MM.1S (cell line): ENCODE measurements at regions not wholly inside any gene's neighbourhood (a gene's known extent, or its start where the extent isn't known, plus 50 kb on each side); places are given as distances from the start of the nearest gene placed in this dataset.

Experiments used
- DNase-seq: peaks from one replicate; pipeline ENCODE4 v3.0.0-alpha.2; 2015
- H2AFZ ChIP-seq: fragments of 300-600 bp; sonication (generic); 2 replicates; pipeline ENCODE4 v1.6.0; 2016; ENCODE audit warnings: antibody characterized with exemption, low read length
- H3F3A ChIP-seq: fragments of 300-600 bp; sonication (generic); 2 replicates; pipeline ENCODE4 v1.6.1; 2016; ENCODE audit warnings: mild to moderate bottlenecking, antibody characterized with exemption, low read length, moderate library complexity, mixed read lengths; ENCODE audit not compliant: insufficient read depth
- H3K27ac ChIP-seq: fragments of 300-600 bp; sonication (generic); 2 replicates; pipeline ENCODE4 v1.5.1; 2016; ENCODE audit warnings: mild to moderate bottlenecking, low read length
- H3K27me3 ChIP-seq: fragments of 300-600 bp; sonication (generic); replicated peaks from 2 replicates; pipeline ENCODE4 v1.6.0; 2016; ENCODE audit warnings: low read length; ENCODE audit not compliant: insufficient read depth
- H3K36me3 ChIP-seq: fragments of 300-600 bp; sonication (generic); replicated peaks from 2 replicates; pipeline ENCODE4 v1.6.1; 2016; ENCODE audit warnings: mild to moderate bottlenecking, low read length, mixed read lengths; ENCODE audit not compliant: insufficient read depth
- H3K4me1 ChIP-seq: fragments of 300-600 bp; sonication (generic); 2 replicates; pipeline ENCODE4 v1.6.1; 2016; ENCODE audit warnings: low read length, mixed read lengths
- H3K4me2 ChIP-seq: fragments of 300-600 bp; sonication (generic); 2 replicates; pipeline ENCODE4 v1.6.0; 2016; ENCODE audit warnings: low read depth, low read length
- H3K4me3 ChIP-seq: fragments of 300-600 bp; sonication (generic); 2 replicates; pipeline ENCODE4 v1.5.1; 2016; ENCODE audit warnings: low read length, mixed read lengths
- H3K79me2 ChIP-seq: fragments of 300-600 bp; sonication (generic); 2 replicates; pipeline ENCODE4 v1.6.1; 2016; ENCODE audit warnings: mixed run types, low read length, mixed read lengths
- H3K9ac ChIP-seq: fragments of 300-600 bp; sonication (generic); 2 replicates; pipeline ENCODE4 v1.6.1; 2016; ENCODE audit warnings: low read length, mixed read lengths
- H3K9me2 ChIP-seq: fragments of 300-600 bp; sonication (generic); replicated peaks from 2 replicates; pipeline ENCODE4 v1.6.1; 2016; ENCODE audit warnings: mild to moderate bottlenecking, low read length, mixed read lengths; ENCODE audit not compliant: insufficient read depth
- H3K9me3 ChIP-seq: fragments of 300-600 bp; sonication (generic); replicated peaks from 2 replicates; pipeline ENCODE4 v1.6.1; 2016; ENCODE audit warnings: mild to moderate bottlenecking, low read length, mixed read lengths; ENCODE audit not compliant: insufficient read depth
- H4K20me1 ChIP-seq: fragments of 300-600 bp; sonication (generic); 2 replicates; pipeline ENCODE4 v1.6.1; 2016; ENCODE audit warnings: mild to moderate bottlenecking, low read length, moderate library complexity, mixed read lengths; ENCODE audit not compliant: insufficient read depth
- EZH2 ChIP-seq: fragments of 300-600 bp; sonication (generic); optimal IDR thresholded peaks from 2 replicates; pipeline ENCODE3; 2017; ENCODE audit warnings: low read depth, mild to moderate bottlenecking, antibody characterized with exemption, low read length, mixed read lengths
- EZH2phosphoT487 ChIP-seq: fragments of 300-600 bp; sonication (generic); IDR thresholded peaks from 2 replicates; pipeline ENCODE4 v1.6.1; 2018; ENCODE audit warnings: antibody characterized with exemption, low read length
- TF ChIP-seq, protein P1 (sequence below): fragments of 300-600 bp; sonication (generic); IDR thresholded peaks from 2 replicates; pipeline ENCODE4 v1.5.1; 2016; ENCODE audit warnings: antibody characterized with exemption, low read length, mixed read lengths

DNA sequence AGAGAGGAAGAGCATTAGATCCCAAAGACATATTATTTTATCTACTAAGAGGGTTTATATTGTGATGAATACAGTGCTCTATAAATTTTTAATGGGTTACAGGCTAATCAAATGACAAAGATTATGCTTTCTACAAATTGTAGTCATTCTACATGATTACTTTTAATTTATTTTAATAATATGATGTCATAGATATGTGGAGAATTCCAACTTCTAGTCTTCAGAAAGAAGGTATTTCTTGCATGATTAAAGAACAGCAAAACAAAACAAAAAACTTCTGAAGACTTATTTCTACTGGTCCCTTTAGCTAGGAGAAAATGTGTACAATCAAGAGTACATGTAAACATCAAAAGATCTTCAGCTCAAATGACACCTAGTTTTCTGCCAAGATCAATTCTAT lies 71.5 kb upstream of the FOXG1 start:
- H4K20me1 ChIP-seq: no peaks in the 10 kb centered on the region
- H3K9ac ChIP-seq: no peak overlapping the region
- H3K27me3 ChIP-seq: no peaks in the 10 kb centered on the region
- H3K79me2 ChIP-seq: no peaks in the 10 kb centered on the region
- DNase-seq: no peak
- no peaks in the 10 kb centered on the region for H3K9me2 ChIP-seq
- H3K4me3 ChIP-seq: no peak overlapping the region
- TF ChIP-seq EZH2 (no peak), EZH2phosphoT487 (no peak)
- TF ChIP-seq, protein P1, sequence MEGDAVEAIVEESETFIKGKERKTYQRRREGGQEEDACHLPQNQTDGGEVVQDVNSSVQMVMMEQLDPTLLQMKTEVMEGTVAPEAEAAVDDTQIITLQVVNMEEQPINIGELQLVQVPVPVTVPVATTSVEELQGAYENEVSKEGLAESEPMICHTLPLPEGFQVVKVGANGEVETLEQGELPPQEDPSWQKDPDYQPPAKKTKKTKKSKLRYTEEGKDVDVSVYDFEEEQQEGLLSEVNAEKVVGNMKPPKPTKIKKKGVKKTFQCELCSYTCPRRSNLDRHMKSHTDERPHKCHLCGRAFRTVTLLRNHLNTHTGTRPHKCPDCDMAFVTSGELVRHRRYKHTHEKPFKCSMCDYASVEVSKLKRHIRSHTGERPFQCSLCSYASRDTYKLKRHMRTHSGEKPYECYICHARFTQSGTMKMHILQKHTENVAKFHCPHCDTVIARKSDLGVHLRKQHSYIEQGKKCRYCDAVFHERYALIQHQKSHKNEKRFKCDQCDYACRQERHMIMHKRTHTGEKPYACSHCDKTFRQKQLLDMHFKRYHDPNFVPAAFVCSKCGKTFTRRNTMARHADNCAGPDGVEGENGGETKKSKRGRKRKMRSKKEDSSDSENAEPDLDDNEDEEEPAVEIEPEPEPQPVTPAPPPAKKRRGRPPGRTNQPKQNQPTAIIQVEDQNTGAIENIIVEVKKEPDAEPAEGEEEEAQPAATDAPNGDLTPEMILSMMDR: no peak
- no peaks in the 10 kb centered on the region for H3K9me3 ChIP-seq
- no peaks in the 10 kb centered on the region for H3K4me1 ChIP-seq
- H3K27ac ChIP-seq: no peak overlapping the region
- H3F3A ChIP-seq: no peaks in the 10 kb centered on the region
- no peaks in the 10 kb centered on the region for H3K36me3 ChIP-seq
- H2AFZ ChIP-seq: no peak overlapping the region
- no peak overlapping the region for H3K4me2 ChIP-seq

GRCh38 chr14:28701733-28702132 lies 64.9 kb upstream of the FOXG1 start:
- Histone ChIP-seq H3K9me3 (no peaks in the 10 kb centered on the region), H3K4me1 (no peaks in the 10 kb centered on the region)
- no peak for TF ChIP-seq EZH2
- no peak for TF ChIP-seq EZH2phosphoT487
- TF ChIP-seq, protein P1: no peak

GRCh38 chr14:28703482-28703881 lies 63.1 kb upstream of the FOXG1 start:
- Histone ChIP-seq H3K27me3 (no peaks in the 10 kb centered on the region), H3K9ac (no peak overlapping the region), H3K79me2 (no peaks in the 10 kb centered on the region), H3K27ac (no peak overlapping the region), H3K36me3 (no peaks in the 10 kb centered on the region), H4K20me1 (no peaks in the 10 kb centered on the region), H3K9me2 (no peaks in the 10 kb centered on the region), H2AFZ (no peak overlapping the region), H3K9me3 (no peaks in the 10 kb centered on the region), H3K4me1 (no peaks in the 10 kb centered on the region), H3K4me2 (no peak overlapping the region), H3K4me3 (no peak overlapping the region), H3F3A (no peaks in the 10 kb centered on the region)
- TF ChIP-seq EZH2 (no peak), EZH2phosphoT487 (no peak)
- TF ChIP-seq, protein P1: no peak
- no peak for DNase-seq

More at GRCh38 chr14:28701733-28702132, 64.9 kb upstream of the FOXG1 start:
- no peaks in the 10 kb centered on the region for H3K27me3 ChIP-seq
- H3K4me2 ChIP-seq: no peak overlapping the region
- H3K4me3 ChIP-seq: no peak overlapping the region
- no peak overlapping the region for H3K9ac ChIP-seq
- H4K20me1 ChIP-seq: no peaks in the 10 kb centered on the region
- H2AFZ ChIP-seq: no peak overlapping the region
- no peaks in the 10 kb centered on the region for H3K9me2 ChIP-seq
- H3K36me3 ChIP-seq: no peaks in the 10 kb centered on the region
- H3K79me2 ChIP-seq: no peaks in the 10 kb centered on the region
- no peaks in the 10 kb centered on the region for H3F3A ChIP-seq
- H3K27ac ChIP-seq: no peak overlapping the region
- DNase-seq: no peak
